WI38 (cell line): ENCODE measurements at regions not wholly inside any gene's neighbourhood (a gene's known extent, or its start where the extent isn't known, plus 50 kb on each side); places are given as distances from the start of the nearest gene placed in this dataset.

Experiments
- H3K4me3 ChIP-seq: 2 replicates; pipeline ENCODE4 v1.5.1; 2011; ENCODE audit warnings: low read depth, mild to moderate bottlenecking, control low read depth, low read length
- TF ChIP-seq, protein P1 (sequence below): IDR thresholded peaks from 2 replicates; pipeline ENCODE4 v1.5.1; 2012; ENCODE audit warnings: low read depth, mild to moderate bottlenecking, control low read depth, low read length

DNA sequence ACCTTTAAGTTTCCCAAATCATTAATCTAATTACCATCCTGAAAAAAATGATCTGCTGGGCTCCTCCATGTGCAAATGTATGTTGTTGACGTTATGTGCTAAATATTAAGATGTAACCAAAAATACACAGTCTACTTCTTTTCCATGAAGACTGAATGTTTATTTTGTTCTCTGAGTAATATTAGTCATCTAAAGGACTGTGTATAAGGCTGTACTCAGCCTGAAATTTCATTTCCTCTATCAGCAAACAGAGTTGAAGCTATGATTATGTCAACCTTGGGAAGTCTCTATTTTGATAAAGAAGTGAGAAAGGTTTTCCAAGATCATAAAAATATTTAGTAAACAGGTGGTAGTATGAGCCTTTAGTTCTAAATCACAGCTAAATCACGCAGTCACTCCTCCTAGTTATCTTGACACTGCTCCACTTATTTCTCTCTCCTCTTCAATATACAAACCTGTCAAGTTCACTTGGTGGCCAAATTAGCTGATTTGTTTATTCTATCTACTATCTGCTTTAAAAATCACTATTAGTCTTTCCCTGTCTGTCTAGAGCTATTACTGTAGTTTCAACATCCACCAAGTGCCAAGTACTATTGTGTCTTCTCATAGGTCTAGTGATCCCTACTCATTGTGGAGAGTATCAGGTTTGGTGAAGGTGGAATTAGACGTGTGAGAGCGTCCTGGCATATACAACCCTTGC, 211.7 kb upstream of the STARD13 start:
- TF ChIP-seq, protein P1, sequence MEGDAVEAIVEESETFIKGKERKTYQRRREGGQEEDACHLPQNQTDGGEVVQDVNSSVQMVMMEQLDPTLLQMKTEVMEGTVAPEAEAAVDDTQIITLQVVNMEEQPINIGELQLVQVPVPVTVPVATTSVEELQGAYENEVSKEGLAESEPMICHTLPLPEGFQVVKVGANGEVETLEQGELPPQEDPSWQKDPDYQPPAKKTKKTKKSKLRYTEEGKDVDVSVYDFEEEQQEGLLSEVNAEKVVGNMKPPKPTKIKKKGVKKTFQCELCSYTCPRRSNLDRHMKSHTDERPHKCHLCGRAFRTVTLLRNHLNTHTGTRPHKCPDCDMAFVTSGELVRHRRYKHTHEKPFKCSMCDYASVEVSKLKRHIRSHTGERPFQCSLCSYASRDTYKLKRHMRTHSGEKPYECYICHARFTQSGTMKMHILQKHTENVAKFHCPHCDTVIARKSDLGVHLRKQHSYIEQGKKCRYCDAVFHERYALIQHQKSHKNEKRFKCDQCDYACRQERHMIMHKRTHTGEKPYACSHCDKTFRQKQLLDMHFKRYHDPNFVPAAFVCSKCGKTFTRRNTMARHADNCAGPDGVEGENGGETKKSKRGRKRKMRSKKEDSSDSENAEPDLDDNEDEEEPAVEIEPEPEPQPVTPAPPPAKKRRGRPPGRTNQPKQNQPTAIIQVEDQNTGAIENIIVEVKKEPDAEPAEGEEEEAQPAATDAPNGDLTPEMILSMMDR, result no peak
- no peak overlapping the region for H3K4me3 ChIP-seq

DNA sequence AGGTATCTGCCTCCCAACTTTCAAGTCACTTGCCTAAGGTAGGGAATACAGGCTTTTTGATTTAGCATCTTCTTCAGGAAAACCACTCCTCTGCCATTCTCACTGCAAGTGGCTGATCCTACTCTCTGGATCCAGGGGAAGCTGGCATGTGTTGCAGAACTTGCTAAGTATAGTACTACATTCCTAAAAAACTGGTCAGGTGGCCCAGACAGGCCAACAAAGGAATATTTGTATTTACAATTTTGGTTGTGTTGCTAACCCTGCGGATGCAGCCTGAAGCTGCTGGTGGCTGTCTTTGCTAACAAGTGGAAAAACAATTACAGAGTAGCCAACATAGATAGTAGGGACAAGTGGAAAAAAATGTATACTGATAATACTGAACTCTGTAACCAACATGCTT, 222.5 kb upstream of the STARD13 start:
- H3K4me3 ChIP-seq, result no peak overlapping the region
- TF ChIP-seq, protein P1, result no peak

DNA sequence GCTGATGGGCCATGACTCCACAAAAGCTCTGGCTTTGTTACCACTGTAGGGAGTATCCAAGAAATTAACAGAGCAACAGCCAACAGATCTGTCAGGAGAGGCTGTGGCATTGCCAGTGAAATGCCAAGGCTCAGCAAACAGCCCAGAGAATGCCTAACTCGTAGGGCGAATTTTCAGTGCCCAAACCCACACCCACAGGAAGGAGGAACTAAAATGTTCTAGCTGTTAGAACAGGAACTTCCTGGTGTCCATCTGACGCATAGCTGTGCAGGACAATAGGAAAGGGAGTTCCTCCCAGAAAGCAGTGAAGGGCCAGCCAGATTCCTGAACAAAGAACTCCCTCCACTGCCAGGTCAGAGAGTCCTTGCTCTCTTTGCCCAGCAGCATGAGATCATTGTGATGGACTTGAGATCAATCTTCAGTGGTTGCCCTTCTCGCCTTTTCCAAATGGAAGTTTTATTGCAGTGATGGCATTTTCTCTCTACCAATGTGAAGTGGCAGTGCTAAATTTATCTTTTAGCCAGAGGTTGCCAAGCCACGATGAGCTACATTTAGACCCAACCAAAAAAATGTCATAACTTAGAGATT, 224.2 kb upstream of the STARD13 start:
- no peak overlapping the region for H3K4me3 ChIP-seq
- TF ChIP-seq, protein P1, result no peak

DNA sequence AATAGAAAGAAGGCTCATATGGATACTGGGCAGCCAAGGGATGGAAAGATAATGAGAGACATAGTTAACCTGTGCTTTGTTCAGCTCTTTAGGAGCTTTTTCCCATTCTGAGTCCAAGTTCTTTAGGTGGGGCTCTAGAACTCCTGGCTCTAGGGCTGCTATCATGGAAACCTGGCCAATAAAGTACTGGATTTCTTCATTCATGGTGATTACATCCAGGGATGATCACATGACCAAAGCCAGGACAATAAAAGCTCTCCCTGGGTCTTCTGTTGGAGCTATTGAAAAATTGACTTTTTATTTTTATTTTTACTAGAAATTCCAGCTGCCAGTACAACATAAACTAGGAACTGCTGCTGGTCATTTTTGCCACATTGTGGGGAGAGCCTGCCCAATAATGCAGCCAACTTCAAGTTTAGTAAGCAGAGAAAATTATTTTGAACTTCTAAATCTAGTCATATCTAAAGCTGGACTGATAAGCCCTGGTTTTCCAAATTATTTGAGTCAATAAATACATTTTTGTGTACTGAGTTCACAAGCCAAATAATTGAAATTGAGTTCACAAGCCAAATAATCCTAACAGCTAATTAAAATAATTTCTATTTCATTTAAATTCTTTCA, 224.9 kb upstream of the STARD13 start:
- no peak overlapping the region for H3K4me3 ChIP-seq
- TF ChIP-seq, protein P1, result no peak

DNA sequence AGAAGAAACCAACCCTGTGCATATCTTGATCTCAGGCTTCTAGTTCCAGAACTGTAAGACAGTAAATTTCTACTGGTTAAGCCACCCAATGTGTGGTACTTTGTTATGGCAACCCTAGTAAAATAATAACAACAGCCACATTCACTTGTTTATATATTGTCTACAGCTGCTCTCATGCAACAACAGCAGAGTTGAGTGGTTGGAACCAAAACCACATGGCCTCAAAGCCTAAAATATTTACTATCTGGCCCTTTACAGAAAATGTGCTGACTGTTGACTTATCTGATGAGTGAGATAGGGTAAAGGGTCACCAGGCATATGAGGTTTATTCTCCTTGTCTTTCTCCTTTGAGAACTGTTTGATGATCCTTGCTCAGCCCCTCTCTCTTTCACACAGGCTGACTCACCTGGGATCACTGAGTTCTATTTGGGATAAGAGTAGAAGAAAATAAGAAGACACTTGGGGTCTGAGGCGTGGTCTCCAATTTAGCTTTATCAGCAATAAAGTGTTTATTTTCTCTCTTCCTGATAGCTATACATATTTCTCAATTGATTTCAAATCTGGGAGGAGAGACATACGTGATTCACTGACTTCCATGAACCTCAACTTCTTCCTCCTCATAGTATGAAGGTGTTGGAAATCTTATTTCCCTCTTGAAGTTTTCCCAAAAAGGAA, 227.5 kb upstream of the STARD13 start:
- no peak overlapping the region for H3K4me3 ChIP-seq
- TF ChIP-seq, protein P1, result no peak

DNA sequence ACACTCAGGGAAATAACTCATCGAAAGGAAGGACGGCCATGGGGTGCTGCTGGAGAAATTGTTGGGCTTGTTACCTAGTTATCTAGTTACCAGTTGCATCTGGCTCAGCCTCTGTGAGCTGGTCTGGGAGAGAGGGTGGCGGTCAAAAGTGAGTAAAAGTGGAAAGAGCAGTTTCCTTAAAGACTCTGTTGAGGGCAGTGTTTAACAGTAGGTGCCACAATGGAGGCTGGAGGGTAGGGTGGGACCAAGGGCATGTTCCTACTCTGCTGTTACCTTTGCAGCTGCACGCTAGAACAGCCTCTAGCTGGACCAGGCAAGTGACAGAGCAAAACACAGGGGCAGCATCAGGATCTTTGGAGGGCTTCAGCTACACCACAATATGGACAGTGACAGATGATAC, 228.8 kb upstream of the STARD13 start:
- no peak overlapping the region for H3K4me3 ChIP-seq
- TF ChIP-seq, protein P1, result no peak

DNA sequence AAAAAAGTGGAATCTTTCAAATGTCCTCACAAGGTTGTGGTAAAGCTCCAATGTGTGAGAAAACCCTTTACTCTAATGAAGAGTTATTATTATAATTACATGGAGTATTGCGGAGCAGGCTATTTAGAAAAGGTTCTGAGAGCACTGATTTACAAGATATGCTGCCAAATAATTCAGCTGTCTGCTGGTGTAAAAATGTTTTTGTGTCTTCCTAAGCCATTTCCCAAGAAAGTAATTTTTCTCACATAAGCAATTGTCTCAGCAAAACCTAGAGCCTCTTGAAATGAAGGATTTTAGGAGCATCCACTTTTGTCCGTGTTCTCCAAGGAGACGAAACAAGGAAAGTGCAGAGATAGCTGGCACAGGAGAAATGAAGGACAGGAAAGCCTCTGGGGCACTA, 229.6 kb upstream of the STARD13 start:
- no peak overlapping the region for H3K4me3 ChIP-seq
- TF ChIP-seq, protein P1, result no peak
